GM19324 (cell line): ENCODE measurements at regions not wholly inside any gene's neighbourhood (a gene's known extent, or its start where the extent isn't known, plus 50 kb on each side); places are given as distances from the start of the nearest gene placed in this dataset.
"Not testable (repeated sequence)": the region's sequence is repeated elsewhere in the genome, so short reads cannot be mapped to it uniquely, and the experiment has no call there.

Experiments used
- ATAC-seq: cut with Tn5 transposase; IDR thresholded peaks from one replicate; pipeline ENCODE4 v1.9.1; 2021; ENCODE audit warnings: mild to moderate bottlenecking, moderate library complexity; ENCODE audit not compliant: unreplicated experiment, low FRiP score

GRCh38 chr6:141467881-141468280 lies 664.8 kb upstream of the GJE1 start:
- ATAC-seq = peak; percentile 32

- no peak for ATAC-seq
Observed at GRCh38 chr6:141467041-141467440, 665.7 kb upstream of the GJE1 start.

GRCh38 chr6:141464896-141465295 lies 667.8 kb upstream of the GJE1 start:
- no peak for ATAC-seq

GRCh38 chr6:141464490-141464889 lies 668.2 kb upstream of the GJE1 start:
- ATAC-seq = peak; percentile 72

- peak; percentile 66 for ATAC-seq
Observed at GRCh38 chr6:141463237-141463977, 669.3 kb upstream of the GJE1 start.

- ATAC-seq = no peak
Observed at GRCh38 chr6:141460743-141461484, 671.8 kb upstream of the GJE1 start.

GRCh38 chr6:141460245-141460644 lies 672.5 kb upstream of the GJE1 start:
- ATAC-seq = not testable (repeated sequence)

- ATAC-seq = not testable (repeated sequence)
Observed at GRCh38 chr6:141457984-141458383, 674.7 kb upstream of the GJE1 start.

GRCh38 chr6:141452354-141452686 lies 680.4 kb upstream of the GJE1 start:
- ATAC-seq = no peak

GRCh38 chr6:141451511-141452353 lies 681.0 kb upstream of the GJE1 start:
- ATAC-seq = no peak

- no peak for ATAC-seq
Observed at GRCh38 chr6:141451181-141451510, 681.6 kb upstream of the GJE1 start.

GRCh38 chr6:141445928-141446628 lies 686.6 kb upstream of the GJE1 start:
- no peak for ATAC-seq

GRCh38 chr6:141443668-141444289 lies 688.9 kb upstream of the GJE1 start:
- no peak for ATAC-seq

- no peak for ATAC-seq
Observed at GRCh38 chr6:141443032-141443431, 689.7 kb upstream of the GJE1 start.

GRCh38 chr6:141439513-141439912 lies 693.2 kb upstream of the GJE1 start:
- no peak for ATAC-seq

- ATAC-seq = peak; percentile 62
Observed at GRCh38 chr6:141437685-141438084, 695.0 kb upstream of the GJE1 start.

GRCh38 chr6:141437011-141437410 lies 695.7 kb upstream of the GJE1 start:
- ATAC-seq = no peak

GRCh38 chr6:141426400-141426980 lies 706.2 kb upstream of the GJE1 start:
- ATAC-seq = no peak

- no peak for ATAC-seq
Observed at GRCh38 chr6:141421378-141421777, 711.3 kb upstream of the GJE1 start.

GRCh38 chr6:141418076-141418475 lies 714.6 kb upstream of the GJE1 start:
- no peak for ATAC-seq
